ENCODE measurements at regions not wholly inside any gene's neighbourhood (a gene's known extent, or its start where the extent isn't known, plus 50 kb on each side); places are given as distances from the start of the nearest gene placed in this dataset.
A peak's percentile ranks its signal among the peaks of the same experiment; 100 is the strongest.

- Histone ChIP-seq H3K4me1 (ENCODE audit: control insufficient read depth, insufficient read depth, low read length) (peaks cover 5% of the 10 kb centered on the region; the same call in 1 of the 2 replicates), H3K4me3 (ENCODE audit: low read depth, low read length) (no peak overlapping the region), H3K27ac (ENCODE audit: low read depth, low read length) (no peak overlapping the region), H3K36me3 (ENCODE audit: control insufficient read depth, insufficient read depth, low read length) (no peaks in the 10 kb centered on the region), H3K9ac (ENCODE audit: low read depth, low read length) (no peak overlapping the region), H3K9me3 (ENCODE audit: control insufficient read depth, insufficient read depth, low read length) (no peaks in the 10 kb centered on the region), H3K27me3 (ENCODE audit: control insufficient read depth, insufficient read depth, low read length) (no peaks in the 10 kb centered on the region)
These were observed 358.1 kb upstream of the RARB start for GRCh38 chr3:25069970-25070369.

- no peaks in the 10 kb centered on the region for H3K36me3 ChIP-seq (ENCODE audit: control insufficient read depth, insufficient read depth, low read length)
- peaks cover 5% of the 10 kb centered on the region; the same call in 1 of the 2 replicates for H3K4me1 ChIP-seq (ENCODE audit: control insufficient read depth, insufficient read depth, low read length)
- H3K27ac ChIP-seq (ENCODE audit: low read depth, low read length), result no peak overlapping the region
- no peaks in the 10 kb centered on the region for H3K9me3 ChIP-seq (ENCODE audit: control insufficient read depth, insufficient read depth, low read length)
- no peak overlapping the region for H3K4me3 ChIP-seq (ENCODE audit: low read depth, low read length)
- H3K27me3 ChIP-seq (ENCODE audit: control insufficient read depth, insufficient read depth, low read length), result no peaks in the 10 kb centered on the region
- H3K9ac ChIP-seq (ENCODE audit: low read depth, low read length), result no peak overlapping the region
These were observed 356.2 kb upstream of the RARB start for GRCh38 chr3:25071846-25072245.

GRCh38 chr3:25073423-25073822, 354.6 kb upstream of the RARB start:
- Histone ChIP-seq H3K4me1 (ENCODE audit: control insufficient read depth, insufficient read depth, low read length) (peaks cover 5% of the 10 kb centered on the region; the same call in 1 of the 2 replicates), H3K27ac (ENCODE audit: low read depth, low read length) (no peak overlapping the region), H3K9me3 (ENCODE audit: control insufficient read depth, insufficient read depth, low read length) (no peaks in the 10 kb centered on the region), H3K36me3 (ENCODE audit: control insufficient read depth, insufficient read depth, low read length) (no peaks in the 10 kb centered on the region), H3K4me3 (ENCODE audit: low read depth, low read length) (no peak overlapping the region), H3K9ac (ENCODE audit: low read depth, low read length) (no peak overlapping the region), H3K27me3 (ENCODE audit: control insufficient read depth, insufficient read depth, low read length) (no peaks in the 10 kb centered on the region)

GRCh38 chr3:25074149-25074548, 353.9 kb upstream of the RARB start:
- Histone ChIP-seq H3K9ac (ENCODE audit: low read depth, low read length) (no peak overlapping the region), H3K36me3 (ENCODE audit: control insufficient read depth, insufficient read depth, low read length) (no peaks in the 10 kb centered on the region), H3K27ac (ENCODE audit: low read depth, low read length) (no peak overlapping the region), H3K9me3 (ENCODE audit: control insufficient read depth, insufficient read depth, low read length) (no peaks in the 10 kb centered on the region), H3K4me1 (ENCODE audit: control insufficient read depth, insufficient read depth, low read length) (peaks cover 5% of the 10 kb centered on the region; the same call in 1 of the 2 replicates), H3K27me3 (ENCODE audit: control insufficient read depth, insufficient read depth, low read length) (no peaks in the 10 kb centered on the region), H3K4me3 (ENCODE audit: low read depth, low read length) (no peak overlapping the region)

GRCh38 chr3:25080461-25080860, 347.6 kb upstream of the RARB start:
- H3K36me3 ChIP-seq (ENCODE audit: control insufficient read depth, insufficient read depth, low read length), result no peaks in the 10 kb centered on the region
- no peak overlapping the region for H3K4me3 ChIP-seq (ENCODE audit: low read depth, low read length)
- no peaks in the 10 kb centered on the region for H3K9me3 ChIP-seq (ENCODE audit: control insufficient read depth, insufficient read depth, low read length)
- no peak overlapping the region for H3K27ac ChIP-seq (ENCODE audit: low read depth, low read length)
- no peaks in the 10 kb centered on the region for H3K27me3 ChIP-seq (ENCODE audit: control insufficient read depth, insufficient read depth, low read length)
- no peaks in the 10 kb centered on the region for H3K4me1 ChIP-seq (ENCODE audit: control insufficient read depth, insufficient read depth, low read length)
- no peak overlapping the region for H3K9ac ChIP-seq (ENCODE audit: low read depth, low read length)

GRCh38 chr3:25084016-25084415, 344.0 kb upstream of the RARB start:
- Histone ChIP-seq H3K27me3 (ENCODE audit: control insufficient read depth, insufficient read depth, low read length) (no peaks in the 10 kb centered on the region), H3K4me1 (ENCODE audit: control insufficient read depth, insufficient read depth, low read length) (peaks cover 11% of the 10 kb centered on the region), H3K4me3 (ENCODE audit: low read depth, low read length) (no peak overlapping the region), H3K36me3 (ENCODE audit: control insufficient read depth, insufficient read depth, low read length) (no peaks in the 10 kb centered on the region), H3K9ac (ENCODE audit: low read depth, low read length) (no peak overlapping the region), H3K9me3 (ENCODE audit: control insufficient read depth, insufficient read depth, low read length) (no peaks in the 10 kb centered on the region), H3K27ac (ENCODE audit: low read depth, low read length) (no peak overlapping the region)

- H3K36me3 ChIP-seq (ENCODE audit: control insufficient read depth, insufficient read depth, low read length), result no peaks in the 10 kb centered on the region
These were observed 341.3 kb upstream of the RARB start for GRCh38 chr3:25086721-25087120.

GRCh38 chr3:25088284-25088683, 339.8 kb upstream of the RARB start:
- no peaks in the 10 kb centered on the region for H3K9me3 ChIP-seq (ENCODE audit: control insufficient read depth, insufficient read depth, low read length)
- no peak overlapping the region for H3K27ac ChIP-seq (ENCODE audit: low read depth, low read length)
- peaks cover 41% of the 10 kb centered on the region for H3K4me1 ChIP-seq (ENCODE audit: control insufficient read depth, insufficient read depth, low read length)
- no peak overlapping the region for H3K9ac ChIP-seq (ENCODE audit: low read depth, low read length)
- no peak overlapping the region for H3K4me3 ChIP-seq (ENCODE audit: low read depth, low read length)
- no peaks in the 10 kb centered on the region for H3K27me3 ChIP-seq (ENCODE audit: control insufficient read depth, insufficient read depth, low read length)
- H3K36me3 ChIP-seq (ENCODE audit: control insufficient read depth, insufficient read depth, low read length), result no peaks in the 10 kb centered on the region

More at GRCh38 chr3:25086721-25087120, 341.3 kb upstream of the RARB start:
- H3K27me3 ChIP-seq (ENCODE audit: control insufficient read depth, insufficient read depth, low read length), result no peaks in the 10 kb centered on the region
- no peak overlapping the region for H3K9ac ChIP-seq (ENCODE audit: low read depth, low read length)
- H3K27ac ChIP-seq (ENCODE audit: low read depth, low read length), result peak overlapping the region; percentile 72
- H3K9me3 ChIP-seq (ENCODE audit: control insufficient read depth, insufficient read depth, low read length), result no peaks in the 10 kb centered on the region
- H3K4me3 ChIP-seq (ENCODE audit: low read depth, low read length), result no peak overlapping the region
- peaks cover 31% of the 10 kb centered on the region for H3K4me1 ChIP-seq (ENCODE audit: control insufficient read depth, insufficient read depth, low read length)

GRCh38 chr3:25090698-25091453, 337.2 kb upstream of the RARB start:
- Histone ChIP-seq H3K9ac (ENCODE audit: low read depth, low read length) (no peak overlapping the region), H3K36me3 (ENCODE audit: control insufficient read depth, insufficient read depth, low read length) (no peaks in the 10 kb centered on the region), H3K27ac (ENCODE audit: low read depth, low read length) (no peak overlapping the region), H3K9me3 (ENCODE audit: control insufficient read depth, insufficient read depth, low read length) (no peaks in the 10 kb centered on the region), H3K4me1 (ENCODE audit: control insufficient read depth, insufficient read depth, low read length) (peaks cover 45% of the 10 kb centered on the region), H3K27me3 (ENCODE audit: control insufficient read depth, insufficient read depth, low read length) (no peaks in the 10 kb centered on the region), H3K4me3 (ENCODE audit: low read depth, low read length) (no peak overlapping the region)

GRCh38 chr3:25091934-25092333, 336.1 kb upstream of the RARB start:
- Histone ChIP-seq H3K36me3 (ENCODE audit: control insufficient read depth, insufficient read depth, low read length) (no peaks in the 10 kb centered on the region), H3K4me1 (ENCODE audit: control insufficient read depth, insufficient read depth, low read length) (peaks cover 45% of the 10 kb centered on the region), H3K4me3 (ENCODE audit: low read depth, low read length) (no peak overlapping the region), H3K9me3 (ENCODE audit: control insufficient read depth, insufficient read depth, low read length) (no peaks in the 10 kb centered on the region), H3K27ac (ENCODE audit: low read depth, low read length) (no peak overlapping the region), H3K27me3 (ENCODE audit: control insufficient read depth, insufficient read depth, low read length) (no peaks in the 10 kb centered on the region), H3K9ac (ENCODE audit: low read depth, low read length) (no peak overlapping the region)

GRCh38 chr3:25094932-25095685, 333.0 kb upstream of the RARB start:
- no peak overlapping the region for H3K9ac ChIP-seq (ENCODE audit: low read depth, low read length)
- H3K4me1 ChIP-seq (ENCODE audit: control insufficient read depth, insufficient read depth, low read length), result peaks cover 23% of the 10 kb centered on the region; the same call in 1 of the 2 replicates
- H3K4me3 ChIP-seq (ENCODE audit: low read depth, low read length), result no peak overlapping the region
- H3K27me3 ChIP-seq (ENCODE audit: control insufficient read depth, insufficient read depth, low read length), result no peaks in the 10 kb centered on the region
- no peaks in the 10 kb centered on the region for H3K9me3 ChIP-seq (ENCODE audit: control insufficient read depth, insufficient read depth, low read length)
- no peaks in the 10 kb centered on the region for H3K36me3 ChIP-seq (ENCODE audit: control insufficient read depth, insufficient read depth, low read length)
- H3K27ac ChIP-seq (ENCODE audit: low read depth, low read length), result no peak overlapping the region
